ENCODE measurements at regions not wholly inside any gene's neighbourhood (a gene's known extent, or its start where the extent isn't known, plus 50 kb on each side); places are given as distances from the start of the nearest gene placed in this dataset.

GRCh38 chr4:138680989-138681604 lies 334.5 kb upstream of the NOCT start:
- H3K4me3 ChIP-seq (ENCODE audit: low read depth, low read length), result no peak overlapping the region
- TF ChIP-seq, protein P1, sequence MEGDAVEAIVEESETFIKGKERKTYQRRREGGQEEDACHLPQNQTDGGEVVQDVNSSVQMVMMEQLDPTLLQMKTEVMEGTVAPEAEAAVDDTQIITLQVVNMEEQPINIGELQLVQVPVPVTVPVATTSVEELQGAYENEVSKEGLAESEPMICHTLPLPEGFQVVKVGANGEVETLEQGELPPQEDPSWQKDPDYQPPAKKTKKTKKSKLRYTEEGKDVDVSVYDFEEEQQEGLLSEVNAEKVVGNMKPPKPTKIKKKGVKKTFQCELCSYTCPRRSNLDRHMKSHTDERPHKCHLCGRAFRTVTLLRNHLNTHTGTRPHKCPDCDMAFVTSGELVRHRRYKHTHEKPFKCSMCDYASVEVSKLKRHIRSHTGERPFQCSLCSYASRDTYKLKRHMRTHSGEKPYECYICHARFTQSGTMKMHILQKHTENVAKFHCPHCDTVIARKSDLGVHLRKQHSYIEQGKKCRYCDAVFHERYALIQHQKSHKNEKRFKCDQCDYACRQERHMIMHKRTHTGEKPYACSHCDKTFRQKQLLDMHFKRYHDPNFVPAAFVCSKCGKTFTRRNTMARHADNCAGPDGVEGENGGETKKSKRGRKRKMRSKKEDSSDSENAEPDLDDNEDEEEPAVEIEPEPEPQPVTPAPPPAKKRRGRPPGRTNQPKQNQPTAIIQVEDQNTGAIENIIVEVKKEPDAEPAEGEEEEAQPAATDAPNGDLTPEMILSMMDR (IDR thresholded peaks at IDR 0.05; ENCODE audit: insufficient read depth, low read depth, low read length, missing control alignments), result peak; percentile 73
- DNase-seq (ENCODE audit: low read depth), result peak; percentile 76

DNA sequence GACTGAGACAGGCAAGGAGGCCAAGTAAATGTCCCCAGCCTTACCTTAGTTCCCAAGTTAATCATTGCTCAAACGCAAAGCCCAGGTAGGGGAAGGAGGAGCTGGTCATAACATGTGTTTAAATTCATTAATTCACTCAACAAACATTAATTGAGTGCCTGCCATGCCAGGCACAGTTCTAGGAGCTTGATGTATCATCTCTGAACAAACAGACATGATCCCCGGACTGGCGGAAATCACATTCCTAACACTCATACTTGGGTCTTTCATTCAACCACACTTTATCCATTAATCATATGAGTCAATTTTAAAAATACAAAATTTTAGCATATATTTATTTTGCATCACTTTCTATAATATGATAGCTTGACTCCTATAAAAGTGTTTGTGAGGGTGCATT lies 335.3 kb upstream of the NOCT start:
- TF ChIP-seq, protein P1 (IDR thresholded peaks at IDR 0.05; ENCODE audit: insufficient read depth, low read depth, low read length, missing control alignments), result no peak
- no peak for DNase-seq (ENCODE audit: low read depth)
- H3K4me3 ChIP-seq (ENCODE audit: low read depth, low read length), result no peak overlapping the region

- DNase-seq (ENCODE audit: low read depth), result no peak
- TF ChIP-seq, protein P1 (IDR thresholded peaks at IDR 0.05; ENCODE audit: insufficient read depth, low read depth, low read length, missing control alignments), result no peak
- no peak overlapping the region for H3K4me3 ChIP-seq (ENCODE audit: low read depth, low read length)
Observed at GRCh38 chr4:138678985-138679746, 336.4 kb upstream of the NOCT start.

DNA sequence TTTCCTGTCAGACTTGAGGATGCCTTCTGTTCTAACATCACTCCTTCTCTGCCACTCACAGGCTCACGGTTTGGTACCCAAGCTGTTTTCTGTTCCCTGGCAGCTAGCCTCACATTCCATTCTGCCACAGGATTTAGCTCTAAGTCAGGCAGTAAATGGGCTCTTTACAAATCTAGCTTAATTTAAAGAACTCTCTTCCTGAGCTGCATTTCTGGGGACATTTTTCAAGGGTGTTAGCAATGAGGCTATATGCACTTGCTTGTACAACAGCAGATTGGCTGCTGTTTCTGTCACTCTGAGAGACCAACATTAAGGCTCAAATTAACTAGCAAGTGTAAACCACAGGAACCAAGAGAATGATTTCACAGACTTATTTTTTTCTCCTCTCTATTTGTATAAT lies 337.8 kb upstream of the NOCT start:
- TF ChIP-seq, protein P1 (IDR thresholded peaks at IDR 0.05; ENCODE audit: insufficient read depth, low read depth, low read length, missing control alignments), result no peak
- no peak overlapping the region for H3K4me3 ChIP-seq (ENCODE audit: low read depth, low read length)
- DNase-seq (ENCODE audit: low read depth), result peak; percentile 44

DNA sequence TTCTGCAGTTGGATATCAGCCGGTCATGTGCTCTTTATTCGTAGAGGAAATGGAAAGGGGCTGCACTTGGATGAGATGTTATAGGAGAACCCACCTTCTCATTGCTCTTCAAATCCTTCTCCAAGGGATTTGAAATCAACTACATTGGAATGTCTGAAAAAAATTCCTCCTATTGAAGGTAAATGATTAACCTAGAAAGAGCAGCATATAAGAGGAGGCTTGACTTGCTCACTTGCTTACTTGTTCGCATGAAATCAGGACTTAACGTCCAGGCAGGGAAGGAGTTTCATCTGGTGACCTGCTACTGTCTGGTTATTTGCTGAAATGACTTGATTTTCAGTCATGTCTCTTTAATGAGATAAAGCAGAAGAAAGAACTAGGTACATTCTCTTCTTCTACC lies 338.4 kb upstream of the NOCT start:
- no peak for DNase-seq (ENCODE audit: low read depth)
- no peak overlapping the region for H3K4me3 ChIP-seq (ENCODE audit: low read depth, low read length)
- TF ChIP-seq, protein P1 (IDR thresholded peaks at IDR 0.05; ENCODE audit: insufficient read depth, low read depth, low read length, missing control alignments), result no peak

DNA sequence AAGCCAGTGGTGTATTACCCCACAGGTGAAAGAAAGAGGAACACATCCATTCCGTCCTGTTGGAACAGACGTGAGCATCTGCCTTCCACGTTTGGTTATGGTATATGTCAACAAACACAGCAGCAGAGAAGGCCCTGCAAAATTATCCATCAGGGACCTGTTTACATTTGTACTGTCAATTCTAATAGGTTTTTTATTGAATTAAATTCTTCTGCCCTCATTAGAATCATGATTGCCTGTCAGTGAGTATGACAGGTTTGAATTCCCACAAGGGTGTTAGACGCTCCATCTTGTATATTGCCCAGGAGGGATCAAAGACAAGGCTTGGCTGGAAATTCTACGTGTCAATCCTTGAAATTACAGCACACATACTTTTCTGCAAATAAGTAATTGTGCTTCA lies 339.9 kb upstream of the NOCT start:
- no peak overlapping the region for H3K4me3 ChIP-seq (ENCODE audit: low read depth, low read length)
- TF ChIP-seq, protein P1 (IDR thresholded peaks at IDR 0.05; ENCODE audit: insufficient read depth, low read depth, low read length, missing control alignments), result no peak
- no peak for DNase-seq (ENCODE audit: low read depth)
